ENCODE measurements at regions not wholly inside any gene's neighbourhood (a gene's known extent, or its start where the extent isn't known, plus 50 kb on each side); places are given as distances from the start of the nearest gene placed in this dataset.

DNA sequence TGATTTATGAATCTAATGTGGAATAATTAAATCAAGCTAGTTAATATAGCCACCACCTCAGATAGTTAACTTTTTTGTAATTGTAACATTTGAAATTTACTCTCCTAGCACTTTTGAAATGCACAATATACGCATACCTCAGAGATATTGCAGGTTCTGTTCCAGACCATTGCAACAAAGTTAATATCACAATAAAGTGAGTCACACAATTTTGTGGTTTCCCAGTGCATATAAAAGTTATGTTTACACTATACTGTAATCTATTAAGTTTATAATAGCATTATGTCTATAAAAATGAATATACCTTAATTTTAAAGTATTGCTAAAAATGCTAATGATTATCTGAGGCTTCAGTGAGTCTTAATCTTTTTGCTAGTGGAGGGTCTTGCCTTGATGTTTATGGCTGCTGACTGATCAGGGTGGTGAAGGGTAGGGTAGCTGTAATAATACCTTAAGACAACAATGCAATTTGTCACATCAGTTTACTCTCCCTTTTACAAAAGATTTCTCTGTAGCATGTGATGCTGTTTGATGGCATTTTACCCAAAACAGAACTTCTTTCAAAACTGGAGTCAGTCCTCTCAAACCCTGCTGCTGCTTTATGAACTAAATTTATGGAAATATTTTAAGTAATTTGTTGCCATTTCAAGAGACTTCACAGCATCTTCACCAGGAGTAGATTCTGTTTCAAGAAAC, 235.1 kb upstream of the ADAMTSL1 start:
- Mint-ChIP-seq H3K36me3 (ENCODE audit: low read depth) (peaks cover 3% of the 10 kb centered on the region), H3K4me3 (ENCODE audit: unreplicated experiment) (no peak overlapping the region), H3K27ac (ENCODE audit: unreplicated experiment) (no peak overlapping the region), H3K27me3 (ENCODE audit: low read depth) (no peaks in the 10 kb centered on the region), H3K9me3 (ENCODE audit: low read depth) (peaks cover 13% of the 10 kb centered on the region), H3K4me1 (ENCODE audit: low read depth) (peaks cover 18% of the 10 kb centered on the region)
- DNase-seq (ENCODE audit: low spot score) = no peak
- TF ChIP-seq, protein P1, sequence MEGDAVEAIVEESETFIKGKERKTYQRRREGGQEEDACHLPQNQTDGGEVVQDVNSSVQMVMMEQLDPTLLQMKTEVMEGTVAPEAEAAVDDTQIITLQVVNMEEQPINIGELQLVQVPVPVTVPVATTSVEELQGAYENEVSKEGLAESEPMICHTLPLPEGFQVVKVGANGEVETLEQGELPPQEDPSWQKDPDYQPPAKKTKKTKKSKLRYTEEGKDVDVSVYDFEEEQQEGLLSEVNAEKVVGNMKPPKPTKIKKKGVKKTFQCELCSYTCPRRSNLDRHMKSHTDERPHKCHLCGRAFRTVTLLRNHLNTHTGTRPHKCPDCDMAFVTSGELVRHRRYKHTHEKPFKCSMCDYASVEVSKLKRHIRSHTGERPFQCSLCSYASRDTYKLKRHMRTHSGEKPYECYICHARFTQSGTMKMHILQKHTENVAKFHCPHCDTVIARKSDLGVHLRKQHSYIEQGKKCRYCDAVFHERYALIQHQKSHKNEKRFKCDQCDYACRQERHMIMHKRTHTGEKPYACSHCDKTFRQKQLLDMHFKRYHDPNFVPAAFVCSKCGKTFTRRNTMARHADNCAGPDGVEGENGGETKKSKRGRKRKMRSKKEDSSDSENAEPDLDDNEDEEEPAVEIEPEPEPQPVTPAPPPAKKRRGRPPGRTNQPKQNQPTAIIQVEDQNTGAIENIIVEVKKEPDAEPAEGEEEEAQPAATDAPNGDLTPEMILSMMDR (IDR thresholded peaks at IDR 0.05) = no peak

- Mint-ChIP-seq H3K4me1 (ENCODE audit: low read depth) (peaks cover 18% of the 10 kb centered on the region), H3K9me3 (ENCODE audit: low read depth) (peaks cover 19% of the 10 kb centered on the region), H3K36me3 (ENCODE audit: low read depth) (peaks cover 3% of the 10 kb centered on the region), H3K27me3 (ENCODE audit: low read depth) (no peaks in the 10 kb centered on the region), H3K27ac (ENCODE audit: unreplicated experiment) (no peak overlapping the region), H3K4me3 (ENCODE audit: unreplicated experiment) (no peak overlapping the region)
- no peak for DNase-seq (ENCODE audit: low spot score)
- TF ChIP-seq, protein P1 (IDR thresholded peaks at IDR 0.05) = no peak
These were observed 233.7 kb upstream of the ADAMTSL1 start for GRCh38 chr9:18240213-18240612.

DNA sequence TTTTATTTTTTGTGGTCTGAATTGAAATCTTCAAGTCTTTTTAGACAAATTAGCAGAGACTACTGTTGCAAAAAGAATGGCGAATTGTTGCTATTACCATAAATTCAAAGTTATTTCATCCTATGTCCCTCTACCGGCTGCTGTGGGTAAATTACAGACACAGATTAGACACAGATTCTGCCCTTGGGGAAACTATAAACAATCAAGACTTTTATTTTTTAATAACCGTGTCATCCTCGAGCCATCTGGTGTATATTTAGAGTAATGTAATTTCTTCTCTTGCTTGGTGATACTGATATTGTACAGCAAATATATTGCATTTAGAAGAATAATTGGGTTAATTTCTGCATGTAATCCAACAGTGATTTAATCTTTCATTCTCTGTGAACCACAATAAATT, 228.0 kb upstream of the ADAMTSL1 start:
- TF ChIP-seq, protein P1 (IDR thresholded peaks at IDR 0.05) = peak; percentile 69
- Mint-ChIP-seq H3K4me3 (ENCODE audit: unreplicated experiment) (no peak overlapping the region), H3K36me3 (ENCODE audit: low read depth) (peaks cover 3% of the 10 kb centered on the region), H3K27ac (ENCODE audit: unreplicated experiment) (no peak overlapping the region), H3K9me3 (ENCODE audit: low read depth) (peaks cover 19% of the 10 kb centered on the region), H3K27me3 (ENCODE audit: low read depth) (no peaks in the 10 kb centered on the region), H3K4me1 (ENCODE audit: low read depth) (no peaks in the 10 kb centered on the region)
- DNase-seq (ENCODE audit: low spot score) = no peak

DNA sequence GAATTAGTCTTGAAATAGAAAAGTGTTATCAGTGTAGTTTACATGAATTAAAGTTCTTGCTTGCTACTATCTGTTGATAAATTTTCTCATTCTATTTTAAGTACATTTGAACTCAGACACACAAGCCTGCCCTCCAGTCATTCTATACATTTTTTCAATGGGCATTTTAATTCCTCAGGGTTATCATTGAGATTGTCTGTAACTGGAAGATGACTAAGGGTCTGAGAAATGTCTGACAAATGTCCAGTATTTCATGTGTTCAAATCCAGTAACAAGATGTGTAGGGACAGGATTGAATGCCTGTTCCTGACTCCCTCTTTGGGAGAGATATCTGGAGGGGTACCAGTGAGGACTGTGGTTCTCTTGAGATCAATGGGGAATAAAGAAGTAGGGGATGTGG, 223.9 kb upstream of the ADAMTSL1 start:
- Mint-ChIP-seq H3K27me3 (ENCODE audit: low read depth) (no peaks in the 10 kb centered on the region), H3K27ac (ENCODE audit: unreplicated experiment) (no peak overlapping the region), H3K4me3 (ENCODE audit: unreplicated experiment) (no peak overlapping the region), H3K4me1 (ENCODE audit: low read depth) (no peaks in the 10 kb centered on the region), H3K9me3 (ENCODE audit: low read depth) (no peaks in the 10 kb centered on the region), H3K36me3 (ENCODE audit: low read depth) (no peaks in the 10 kb centered on the region)
- TF ChIP-seq, protein P1 (IDR thresholded peaks at IDR 0.05) = no peak
- DNase-seq (ENCODE audit: low spot score) = no peak

DNA sequence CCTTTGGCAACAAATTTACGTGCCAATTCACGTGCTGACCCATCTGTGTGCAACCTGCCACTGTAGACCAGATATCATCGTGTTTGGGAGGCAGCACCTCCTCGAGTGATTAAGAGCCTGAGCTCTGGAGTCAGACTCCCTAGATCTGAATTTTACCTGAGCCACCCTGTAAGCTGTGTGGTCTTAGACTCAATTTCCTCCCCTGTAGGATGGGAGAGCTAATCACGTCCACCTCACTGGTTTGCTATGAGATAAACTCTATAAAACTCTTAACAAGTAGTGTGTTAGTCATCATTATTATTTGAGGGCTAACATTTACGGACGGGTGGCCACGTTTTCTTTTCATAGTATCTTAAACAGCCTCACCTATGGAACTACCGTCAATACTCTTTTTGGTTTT, 220.0 kb upstream of the ADAMTSL1 start:
- H3K9me3 Mint-ChIP-seq (ENCODE audit: low read depth) = no peaks in the 10 kb centered on the region
- no peak overlapping the region for H3K27ac Mint-ChIP-seq (ENCODE audit: unreplicated experiment)
- peaks cover 10% of the 10 kb centered on the region for H3K4me1 Mint-ChIP-seq (ENCODE audit: low read depth)
- H3K27me3 Mint-ChIP-seq (ENCODE audit: low read depth) = no peaks in the 10 kb centered on the region
- no peaks in the 10 kb centered on the region for H3K36me3 Mint-ChIP-seq (ENCODE audit: low read depth)
- no peak for DNase-seq (ENCODE audit: low spot score)
- TF ChIP-seq, protein P1 (IDR thresholded peaks at IDR 0.05) = no peak
- no peak overlapping the region for H3K4me3 Mint-ChIP-seq (ENCODE audit: unreplicated experiment)
